Ishikawa (cell line): ENCODE measurements at regions not wholly inside any gene's neighbourhood (a gene's known extent, or its start where the extent isn't known, plus 50 kb on each side); places are given as distances from the start of the nearest gene placed in this dataset.

ENCODE experiments used
- CEBPB ChIP-seq: IDR thresholded peaks from 2 replicates; pipeline ENCODE4 v1.6.1; 2012
- CREB1 ChIP-seq: IDR thresholded peaks from 2 replicates; pipeline ENCODE4 v1.6.1; 2012; ENCODE audit warnings: low read depth
- EGR1 ChIP-seq: IDR thresholded peaks from 2 replicates; pipeline ENCODE4 v1.6.1; 2012
- EP300 ChIP-seq: IDR thresholded peaks from 2 replicates; pipeline ENCODE4 v1.6.1; 2012; ENCODE audit warnings: borderline replicate concordance
- FOXM1 ChIP-seq: IDR thresholded peaks from 2 replicates; pipeline ENCODE4 v1.6.1; 2012; ENCODE audit warnings: low read depth, borderline replicate concordance
- MAX ChIP-seq: IDR thresholded peaks from 2 replicates; pipeline ENCODE4 v1.6.1; 2012
- NFIC ChIP-seq: IDR thresholded peaks from 2 replicates; pipeline ENCODE4 v1.6.1; 2012
- RAD21 ChIP-seq: IDR thresholded peaks from 2 replicates; pipeline ENCODE4 v1.6.1; 2012; ENCODE audit warnings: low read depth
- TAF1 ChIP-seq: IDR thresholded peaks from 2 replicates; pipeline ENCODE4 v1.6.1; 2012; ENCODE audit warnings: low read depth, mild to moderate bottlenecking
- TCF12 ChIP-seq: IDR thresholded peaks from 2 replicates; pipeline ENCODE4 v1.6.1; 2012; ENCODE audit warnings: low read depth
- TEAD4 ChIP-seq: IDR thresholded peaks from 2 replicates; pipeline ENCODE4 v1.6.1; 2012
- YY1 ChIP-seq: IDR thresholded peaks from 2 replicates; pipeline ENCODE4 v1.6.1; 2012; ENCODE audit warnings: low read depth
- ZBTB7A ChIP-seq: IDR thresholded peaks from 2 replicates; pipeline ENCODE4 v1.6.1; 2012; ENCODE audit warnings: low read depth
- TF ChIP-seq, protein P1 (sequence below): IDR thresholded peaks from 2 replicates; pipeline ENCODE4 v1.6.1; 2012
- TF ChIP-seq, protein P2 (sequence below): IDR thresholded peaks from 2 replicates; pipeline ENCODE4 v1.6.1; 2012; ENCODE audit warnings: low read depth, mild to moderate bottlenecking

GRCh38 chrX:1099146-1099770 lies 113.2 kb downstream of the CRLF2 start:
- TF ChIP-seq MAX (no peak), CEBPB (no peak), TCF12 (no peak), YY1 (no peak), ZBTB7A (no peak), TAF1 (no peak), CREB1 (no peak), FOXM1 (no peak), EP300 (no peak)
- TF ChIP-seq, protein P1, sequence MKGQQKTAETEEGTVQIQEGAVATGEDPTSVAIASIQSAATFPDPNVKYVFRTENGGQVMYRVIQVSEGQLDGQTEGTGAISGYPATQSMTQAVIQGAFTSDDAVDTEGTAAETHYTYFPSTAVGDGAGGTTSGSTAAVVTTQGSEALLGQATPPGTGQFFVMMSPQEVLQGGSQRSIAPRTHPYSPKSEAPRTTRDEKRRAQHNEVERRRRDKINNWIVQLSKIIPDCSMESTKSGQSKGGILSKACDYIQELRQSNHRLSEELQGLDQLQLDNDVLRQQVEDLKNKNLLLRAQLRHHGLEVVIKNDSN: no peak
- TF ChIP-seq, protein P2, sequence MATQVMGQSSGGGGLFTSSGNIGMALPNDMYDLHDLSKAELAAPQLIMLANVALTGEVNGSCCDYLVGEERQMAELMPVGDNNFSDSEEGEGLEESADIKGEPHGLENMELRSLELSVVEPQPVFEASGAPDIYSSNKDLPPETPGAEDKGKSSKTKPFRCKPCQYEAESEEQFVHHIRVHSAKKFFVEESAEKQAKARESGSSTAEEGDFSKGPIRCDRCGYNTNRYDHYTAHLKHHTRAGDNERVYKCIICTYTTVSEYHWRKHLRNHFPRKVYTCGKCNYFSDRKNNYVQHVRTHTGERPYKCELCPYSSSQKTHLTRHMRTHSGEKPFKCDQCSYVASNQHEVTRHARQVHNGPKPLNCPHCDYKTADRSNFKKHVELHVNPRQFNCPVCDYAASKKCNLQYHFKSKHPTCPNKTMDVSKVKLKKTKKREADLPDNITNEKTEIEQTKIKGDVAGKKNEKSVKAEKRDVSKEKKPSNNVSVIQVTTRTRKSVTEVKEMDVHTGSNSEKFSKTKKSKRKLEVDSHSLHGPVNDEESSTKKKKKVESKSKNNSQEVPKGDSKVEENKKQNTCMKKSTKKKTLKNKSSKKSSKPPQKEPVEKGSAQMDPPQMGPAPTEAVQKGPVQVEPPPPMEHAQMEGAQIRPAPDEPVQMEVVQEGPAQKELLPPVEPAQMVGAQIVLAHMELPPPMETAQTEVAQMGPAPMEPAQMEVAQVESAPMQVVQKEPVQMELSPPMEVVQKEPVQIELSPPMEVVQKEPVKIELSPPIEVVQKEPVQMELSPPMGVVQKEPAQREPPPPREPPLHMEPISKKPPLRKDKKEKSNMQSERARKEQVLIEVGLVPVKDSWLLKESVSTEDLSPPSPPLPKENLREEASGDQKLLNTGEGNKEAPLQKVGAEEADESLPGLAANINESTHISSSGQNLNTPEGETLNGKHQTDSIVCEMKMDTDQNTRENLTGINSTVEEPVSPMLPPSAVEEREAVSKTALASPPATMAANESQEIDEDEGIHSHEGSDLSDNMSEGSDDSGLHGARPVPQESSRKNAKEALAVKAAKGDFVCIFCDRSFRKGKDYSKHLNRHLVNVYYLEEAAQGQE: no peak

DNA sequence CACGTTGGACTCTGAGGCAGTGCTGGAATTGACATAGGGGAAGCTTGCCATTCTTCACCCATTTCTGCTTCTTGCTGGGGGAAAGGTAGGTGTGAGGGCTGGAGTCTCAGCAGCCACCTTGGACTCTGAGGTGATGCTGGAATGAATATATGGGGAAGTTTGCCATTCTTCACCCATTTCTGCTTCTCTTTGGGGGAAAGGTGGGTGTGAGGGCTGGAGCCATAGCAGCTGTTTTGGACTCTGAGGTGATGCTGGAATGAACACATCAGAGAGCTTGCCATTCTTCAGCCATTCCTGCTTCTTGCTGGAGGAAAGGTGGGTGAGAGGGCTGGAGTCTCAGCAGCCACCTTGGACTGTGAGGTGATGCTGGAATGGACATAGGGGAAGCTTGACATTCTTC lies 115.1 kb downstream of the CRLF2 start:
- TF ChIP-seq CREB1 (no peak), MAX (no peak), TCF12 (no peak), ZBTB7A (no peak), EGR1 (no peak), NFIC (no peak)

DNA sequence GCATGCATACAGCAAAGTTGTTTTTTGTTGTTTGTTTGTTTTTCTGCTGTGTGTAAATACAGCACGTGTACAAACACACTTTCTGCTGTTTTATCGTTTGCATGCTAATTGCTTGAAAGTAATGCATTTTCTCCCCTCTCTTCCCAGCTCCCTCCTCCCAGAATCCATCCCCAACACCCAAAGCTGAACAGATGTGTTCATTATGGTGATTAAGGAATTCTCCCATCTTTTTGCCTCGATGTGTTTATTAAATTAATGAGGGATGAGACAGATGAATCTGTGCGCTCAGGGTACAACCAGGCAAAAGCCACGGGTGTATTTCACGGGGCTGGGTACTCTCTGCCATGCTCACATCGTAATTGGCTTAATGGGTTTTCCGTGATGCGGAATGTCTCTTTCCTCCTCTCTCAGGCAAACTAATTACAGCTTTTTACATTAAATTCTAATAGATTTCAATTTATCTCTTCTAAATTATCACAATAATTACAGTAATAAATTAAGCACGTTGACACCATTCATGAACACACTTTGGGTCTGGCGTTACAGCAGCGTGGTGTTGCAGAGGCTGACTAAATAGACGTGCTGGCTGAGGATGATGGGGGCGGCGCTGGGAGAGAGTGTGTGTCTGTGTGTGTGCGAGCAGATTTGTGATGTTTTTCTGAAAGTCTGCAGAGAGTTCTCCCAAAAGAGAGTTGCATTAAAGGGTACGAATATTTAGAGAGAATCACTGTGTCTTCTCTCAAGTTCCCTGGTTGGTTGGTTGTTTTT lies 117.7 kb downstream of the CRLF2 start:
- TF ChIP-seq EGR1 (no peak), TCF12 (no peak), TAF1 (no peak), CEBPB (no peak), ZBTB7A (no peak), MAX (no peak), NFIC (no peak), YY1 (no peak), CREB1 (no peak), TEAD4 (no peak), EP300 (no peak), FOXM1 (no peak), RAD21 (no peak)
- TF ChIP-seq, protein P1: no peak
- TF ChIP-seq, protein P2: no peak

- no peak for TF ChIP-seq EP300
- no peak for TF ChIP-seq YY1
- no peak for TF ChIP-seq NFIC
- TF ChIP-seq TEAD4: no peak
- no peak for TF ChIP-seq TAF1
- TF ChIP-seq, protein P1: no peak
- TF ChIP-seq FOXM1: no peak
- TF ChIP-seq, protein P2: no peak
- TF ChIP-seq MAX: no peak
- TF ChIP-seq RAD21: no peak
- TF ChIP-seq TCF12: no peak
- TF ChIP-seq CEBPB: no peak
- no peak for TF ChIP-seq CREB1
- TF ChIP-seq ZBTB7A: no peak
- no peak for TF ChIP-seq EGR1
Observed at GRCh38 chrX:1093586-1094421, 118.6 kb downstream of the CRLF2 start.
